ENCODE measurements at regions not wholly inside any gene's neighbourhood (a gene's known extent, or its start where the extent isn't known, plus 50 kb on each side); places are given as distances from the start of the nearest gene placed in this dataset.

GRCh38 chr13:107554460-107554859 lies 660.9 kb downstream of the LIG4 start:
- no peak for FAIRE-seq

GRCh38 chr13:107553838-107554237 lies 661.5 kb downstream of the LIG4 start:
- no peak for FAIRE-seq

- peak; percentile 29 for FAIRE-seq
These were observed 663.8 kb downstream of the LIG4 start for GRCh38 chr13:107551521-107551920.

- no peak for FAIRE-seq
These were observed 667.0 kb downstream of the LIG4 start for GRCh38 chr13:107548338-107548737.

GRCh38 chr13:107545946-107546502 lies 669.3 kb downstream of the LIG4 start:
- no peak for FAIRE-seq

GRCh38 chr13:107534548-107534947 lies 680.8 kb downstream of the LIG4 start:
- FAIRE-seq: no peak

- FAIRE-seq: no peak
These were observed 683.5 kb downstream of the LIG4 start for GRCh38 chr13:107531816-107532215.

- FAIRE-seq: no peak
These were observed 684.2 kb downstream of the LIG4 start for GRCh38 chr13:107531180-107531579.

- FAIRE-seq: no peak
These were observed 686.3 kb downstream of the LIG4 start for GRCh38 chr13:107529035-107529434.

GRCh38 chr13:107518780-107519179 lies 696.6 kb downstream of the LIG4 start:
- FAIRE-seq: no peak

GRCh38 chr13:107518292-107518691 lies 697.0 kb downstream of the LIG4 start:
- FAIRE-seq: no peak

GRCh38 chr13:107516517-107516916 lies 698.8 kb downstream of the LIG4 start:
- no peak for FAIRE-seq

- no peak for FAIRE-seq
These were observed 702.8 kb downstream of the LIG4 start for GRCh38 chr13:107512551-107512950.

- no peak for FAIRE-seq
These were observed 717.7 kb downstream of the LIG4 start for GRCh38 chr13:107497661-107498060.

- FAIRE-seq: no peak
These were observed 722.1 kb downstream of the LIG4 start for GRCh38 chr13:107493266-107493665.

- no peak for FAIRE-seq
These were observed 732.6 kb downstream of the LIG4 start for GRCh38 chr13:107482688-107483087.

GRCh38 chr13:107480130-107480529 lies 735.2 kb downstream of the LIG4 start:
- no peak for FAIRE-seq

GRCh38 chr13:107477772-107478379 lies 737.5 kb downstream of the LIG4 start:
- FAIRE-seq: no peak

GRCh38 chr13:107475753-107476453 lies 739.4 kb downstream of the LIG4 start:
- FAIRE-seq: no peak

GRCh38 chr13:107473253-107473652 lies 742.1 kb downstream of the LIG4 start:
- no peak for FAIRE-seq

GRCh38 chr13:107466326-107467099 lies 748.8 kb downstream of the LIG4 start:
- no peak for FAIRE-seq

GRCh38 chr13:107462501-107462900 lies 752.8 kb downstream of the LIG4 start:
- no peak for FAIRE-seq

GRCh38 chr13:107461751-107462150 lies 753.6 kb downstream of the LIG4 start:
- no peak for FAIRE-seq

GRCh38 chr13:107459430-107459829 lies 755.9 kb downstream of the LIG4 start:
- FAIRE-seq: peak; percentile 37
